GM19239 (cell line): ENCODE measurements at regions not wholly inside any gene's neighbourhood (a gene's known extent, or its start where the extent isn't known, plus 50 kb on each side); places are given as distances from the start of the nearest gene placed in this dataset.
"Not testable (repeated sequence)": the region's sequence is repeated elsewhere in the genome, so short reads cannot be mapped to it uniquely, and the experiment has no call there.

Experiments used
- DNase-seq: peaks from one replicate; pipeline ENCODE4 v3.0.0; 2011; ENCODE audit warnings: low spot score; ENCODE audit not compliant: insufficient read length
- FAIRE-seq: peaks from 2 replicates; lab custom pipeline; 2011; peaks lifted over from hg19 to GRCh38; lab: Jason Lieb, UNC

GRCh38 chrX:137646472-137646871 is 80.5 kb downstream of the ZIC3 start:
- DNase-seq (no peak), FAIRE-seq (no peak)

DNA sequence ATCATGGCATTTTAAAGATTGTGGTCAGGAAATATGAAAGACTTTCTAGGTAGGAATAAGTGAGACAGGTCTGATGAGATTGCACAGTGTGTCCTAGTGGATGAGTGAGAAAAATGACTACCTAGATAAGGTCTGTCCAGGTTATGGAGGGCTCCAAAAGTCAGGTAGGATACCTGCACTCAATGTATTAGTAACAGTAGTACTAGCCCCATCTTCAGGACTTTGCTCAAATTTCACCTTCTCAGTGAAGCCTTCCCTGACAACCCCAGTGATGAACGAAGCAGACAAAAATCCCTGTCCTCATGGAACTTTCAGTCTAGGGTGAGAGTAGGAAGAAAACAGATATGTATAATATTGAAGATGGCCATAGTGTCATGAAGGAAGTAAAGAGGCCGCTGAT is 85.7 kb downstream of the ZIC3 start:
- DNase-seq (no peak), FAIRE-seq (no peak)

DNA sequence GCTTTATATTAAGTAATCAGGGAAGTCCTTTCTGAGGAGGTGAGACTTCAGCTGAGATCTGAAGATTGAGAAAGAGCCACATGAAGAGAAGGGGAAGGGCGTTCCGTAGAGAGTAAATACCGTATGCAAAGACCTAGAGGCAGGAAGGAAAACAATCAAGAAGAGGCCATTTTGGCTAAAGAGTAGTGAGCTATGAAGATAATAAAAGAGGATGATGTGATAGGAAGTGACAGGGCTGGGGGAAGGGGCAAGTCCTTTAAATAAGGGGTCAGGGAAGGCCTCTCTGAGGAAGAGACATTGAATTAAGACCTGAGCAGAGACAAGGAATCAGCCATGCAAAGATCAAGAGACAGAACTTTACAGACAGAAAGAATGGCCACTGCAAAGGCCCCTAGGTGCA is 86.2 kb downstream of the ZIC3 start:
- FAIRE-seq: no peak
- DNase-seq: no peak

GRCh38 chrX:137654481-137654880 is 88.6 kb downstream of the ZIC3 start:
- FAIRE-seq (no peak), DNase-seq (no peak)

GRCh38 chrX:137667776-137668175 is 101.8 kb downstream of the ZIC3 start:
- DNase-seq (no peak), FAIRE-seq (no peak)

- DNase-seq: no peak
- no peak for FAIRE-seq
Measured at GRCh38 chrX:137684591-137684990, 118.7 kb downstream of the ZIC3 start.

- FAIRE-seq (no peak), DNase-seq (no peak)
Measured at GRCh38 chrX:137695417-137695816, 129.5 kb downstream of the ZIC3 start.

- DNase-seq (no peak), FAIRE-seq (no peak)
Measured at GRCh38 chrX:137707348-137707747, 141.4 kb downstream of the ZIC3 start.

DNA sequence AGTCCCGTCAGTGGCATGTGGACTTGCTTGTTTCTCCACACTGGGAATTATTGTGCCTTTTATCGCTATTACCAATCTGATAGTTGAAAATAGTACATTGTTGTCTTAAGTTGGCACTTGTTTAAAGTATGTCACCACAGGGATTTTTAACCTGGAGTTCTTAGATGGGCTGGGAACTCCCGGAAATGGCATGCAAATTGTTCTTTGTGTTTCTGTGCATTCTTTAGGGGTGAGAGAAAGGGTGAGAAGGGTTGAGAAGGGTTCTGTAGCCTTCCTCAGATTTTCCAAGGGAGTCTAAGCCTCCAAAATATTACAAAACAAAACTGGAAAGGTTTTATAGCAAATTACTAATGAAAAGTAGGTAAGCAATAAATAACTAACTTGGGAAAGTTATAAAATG is 176.9 kb downstream of the ZIC3 start:
- DNase-seq (no peak), FAIRE-seq (no peak)

GRCh38 chrX:137743414-137743813 is 177.5 kb downstream of the ZIC3 start:
- DNase-seq (no peak), FAIRE-seq (no peak)

- FAIRE-seq: peak; percentile 28
- no peak for DNase-seq
Measured at GRCh38 chrX:137746289-137746688, 180.4 kb downstream of the ZIC3 start.

- FAIRE-seq: no peak
- no peak for DNase-seq
Measured at GRCh38 chrX:137747244-137748043, 181.5 kb downstream of the ZIC3 start.

DNA sequence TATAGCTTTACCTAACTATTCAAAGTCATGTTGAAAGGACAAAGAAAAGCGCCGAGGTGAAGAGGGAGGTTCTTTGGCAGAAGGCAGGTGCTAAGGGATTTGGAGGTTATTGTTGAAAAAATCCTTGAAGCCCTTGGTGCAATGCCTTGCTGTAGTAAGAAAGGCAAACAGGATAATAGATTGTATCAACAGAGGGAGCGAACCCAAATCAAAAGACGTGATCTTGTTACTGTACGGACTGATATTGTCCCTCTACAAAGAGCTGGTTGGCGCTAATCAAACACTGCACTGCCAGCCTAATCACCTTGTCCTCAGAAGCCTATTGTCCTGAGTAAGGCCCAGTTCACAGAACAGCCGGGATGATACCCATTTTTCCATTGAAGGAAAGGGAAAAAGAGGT is 182.9 kb downstream of the ZIC3 start:
- FAIRE-seq: no peak
- no peak for DNase-seq

DNA sequence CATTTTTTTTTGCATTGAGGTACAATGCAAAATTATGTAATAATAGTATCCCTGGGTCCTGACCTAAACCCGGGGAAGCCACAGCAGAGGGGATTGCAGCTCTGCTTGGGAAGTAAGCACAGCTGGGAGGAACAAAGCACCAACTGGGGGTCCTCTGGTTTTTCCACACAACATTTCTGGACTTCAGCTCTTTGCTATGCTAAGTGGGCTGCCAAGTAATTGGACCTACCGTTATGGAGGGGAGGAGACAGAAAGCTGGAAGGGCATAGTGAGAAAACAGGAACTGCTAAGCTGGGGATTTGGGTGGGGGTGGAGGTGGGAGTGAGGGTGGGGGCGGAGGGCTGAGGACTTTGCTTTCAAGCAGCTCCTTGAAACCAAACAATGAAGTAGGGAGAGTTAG is 183.3 kb downstream of the ZIC3 start:
- DNase-seq: no peak
- no peak for FAIRE-seq

DNA sequence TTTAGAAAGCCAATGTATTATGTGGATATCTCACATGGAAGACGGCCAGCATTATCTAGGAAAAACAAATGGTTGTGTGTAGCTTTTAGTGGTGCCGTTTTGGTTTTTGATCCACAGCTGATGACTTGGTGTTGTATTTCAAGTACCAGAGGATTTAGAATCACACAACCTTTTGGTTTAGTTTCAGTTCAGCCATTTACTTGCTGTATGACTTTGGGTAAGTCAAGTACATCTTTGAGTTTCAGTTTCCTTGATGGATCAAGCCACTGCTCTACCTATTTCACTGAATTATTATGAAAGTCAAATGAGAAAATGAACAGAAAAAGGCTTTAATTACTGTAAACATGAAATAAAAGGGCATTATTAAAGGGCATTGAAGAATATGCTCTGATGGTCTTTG is 205.6 kb downstream of the ZIC3 start:
- FAIRE-seq: no peak

GRCh38 chrX:137792214-137792613 is 226.3 kb downstream of the ZIC3 start:
- DNase-seq (no peak), FAIRE-seq (no peak)

More for the DNA sequence above, 205.6 kb downstream of the ZIC3 start:
- DNase-seq: no peak

DNA sequence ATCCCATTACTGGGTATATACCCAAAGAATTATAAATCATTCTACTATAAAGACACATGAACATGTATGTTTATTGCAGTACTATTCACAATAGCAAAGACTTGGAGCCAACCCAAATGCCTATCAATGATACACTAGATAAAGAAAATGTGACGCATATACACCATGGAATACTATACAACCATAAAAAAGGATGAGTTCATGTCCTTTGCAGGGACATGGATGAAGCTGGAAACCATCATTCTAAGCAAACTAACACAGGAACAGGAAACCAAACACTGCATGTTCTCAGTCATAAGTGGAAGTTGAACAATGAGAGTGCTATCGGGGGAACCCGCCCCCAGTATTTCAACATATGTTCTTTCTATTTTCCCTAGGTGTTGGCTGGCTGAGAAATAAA is 232.0 kb downstream of the ZIC3 start:
- DNase-seq, FAIRE-seq: not testable (repeated sequence)

GRCh38 chrX:137823257-137823656 is 257.3 kb downstream of the ZIC3 start:
- DNase-seq (no peak), FAIRE-seq (peak; percentile 42)

DNA sequence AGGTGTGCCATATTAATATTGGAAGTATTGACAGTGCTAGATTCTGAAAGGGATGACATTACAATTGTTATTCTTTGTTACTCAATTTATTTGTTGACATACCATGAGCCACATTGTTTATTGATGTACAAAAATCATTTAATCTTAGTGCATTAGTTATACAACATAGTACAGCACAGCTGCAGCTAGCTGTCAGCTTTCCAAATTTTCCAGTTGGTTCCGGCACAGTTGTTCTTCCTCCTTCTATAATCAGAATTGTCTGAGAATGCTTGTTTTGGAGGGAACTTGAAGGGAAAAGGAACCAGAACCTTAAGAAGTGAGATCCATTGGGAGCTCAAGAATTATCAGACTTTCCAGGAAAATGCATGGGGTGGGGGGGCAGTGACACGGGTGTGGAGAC is 281.4 kb downstream of the ZIC3 start:
- DNase-seq: no peak
- no peak for FAIRE-seq

DNA sequence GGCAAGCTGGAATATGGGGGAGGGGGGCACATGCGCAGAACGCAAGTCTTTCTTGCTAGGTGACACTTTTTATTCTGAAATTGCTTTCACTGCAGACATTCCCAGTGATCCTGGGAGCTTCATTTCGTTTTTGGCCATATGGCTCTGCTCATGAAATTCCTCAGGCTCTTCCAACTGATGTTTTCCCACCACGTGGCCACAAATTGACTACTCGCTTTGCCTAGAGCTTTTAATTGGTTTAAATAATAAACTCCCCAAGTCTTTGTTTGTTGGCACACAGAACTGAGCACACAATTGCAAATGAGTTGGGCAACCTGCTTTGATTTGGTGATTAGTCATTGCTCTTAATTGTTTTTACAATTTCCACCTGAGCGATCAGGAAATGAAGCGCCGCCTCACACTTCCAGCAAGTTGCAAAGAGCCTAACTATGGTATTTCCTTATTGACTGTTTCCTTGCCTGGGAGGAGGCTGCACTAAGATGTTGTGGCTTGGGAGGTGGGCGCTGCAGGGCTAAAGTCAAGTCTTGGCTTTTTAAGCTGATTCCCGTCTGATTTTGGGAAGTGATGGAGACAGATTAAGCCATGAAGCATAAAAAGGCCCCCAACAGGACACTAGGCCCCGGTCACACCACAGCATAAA is 282.5 kb downstream of the ZIC3 start:
- FAIRE-seq (no peak), DNase-seq (no peak)

- FAIRE-seq: no peak
Measured at GRCh38 chrX:137852502-137852901, 286.6 kb downstream of the ZIC3 start.

DNA sequence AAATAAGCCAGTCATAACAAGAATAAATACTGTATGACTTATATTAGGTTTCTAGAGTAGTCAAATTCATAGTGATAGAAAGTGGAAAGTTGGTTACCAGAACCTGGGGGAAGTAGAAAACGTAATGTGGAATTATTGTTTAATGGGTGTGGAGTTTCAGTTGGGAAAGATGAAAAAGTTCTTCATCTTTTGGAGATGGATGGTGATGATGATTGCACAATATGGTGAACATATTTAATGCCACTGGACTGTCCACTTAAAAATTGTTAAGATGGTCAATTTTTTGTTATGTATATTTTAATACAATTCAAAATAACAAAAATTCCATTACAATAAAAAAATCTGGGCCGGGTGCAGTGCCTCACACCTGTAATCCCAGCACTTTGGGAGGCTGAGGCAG is 289.6 kb downstream of the ZIC3 start:
- FAIRE-seq: no peak
- no peak for DNase-seq

More at GRCh38 chrX:137852502-137852901, 286.6 kb downstream of the ZIC3 start:
- DNase-seq: no peak
